DOHH2 (cell line): ENCODE measurements at regions not wholly inside any gene's neighbourhood (a gene's known extent, or its start where the extent isn't known, plus 50 kb on each side); places are given as distances from the start of the nearest gene placed in this dataset.
"Not testable (repeated sequence)": the region's sequence is repeated elsewhere in the genome, so short reads cannot be mapped to it uniquely, and the experiment has no call there.

Experiments used
- CTCF ChIP-seq: fragments of 200-600 bp; sonication (generic); IDR thresholded peaks from one replicate; pipeline ENCODE4 v1.5.1; 2014; ENCODE audit warnings: antibody characterized with exemption, mild to moderate bottlenecking, low read depth, low read length; ENCODE audit not compliant: poor library complexity, severe bottlenecking
- EZH2phosphoT487 ChIP-seq: fragments of 200-600 bp; sonication (generic); IDR thresholded peaks from 2 replicates; pipeline ENCODE4 v1.6.1; 2017; ENCODE audit warnings: borderline replicate concordance, mild to moderate bottlenecking, antibody characterized with exemption, low read length, moderate library complexity, mixed read lengths

- not testable (repeated sequence) for TF ChIP-seq CTCF, EZH2phosphoT487
Observed at GRCh38 chr1:148285946-148286345, 133.9 kb upstream of the NBPF11 start.
